Occipital lobe (tissue), 1 donor: ENCODE measurements at regions not wholly inside any gene's neighbourhood (a gene's known extent, or its start where the extent isn't known, plus 50 kb on each side); places are given as distances from the start of the nearest gene placed in this dataset.
A peak's percentile ranks its signal among the peaks of the same experiment; 100 is the strongest.
"Not testable (repeated sequence)": the region's sequence is repeated elsewhere in the genome, so short reads cannot be mapped to it uniquely, and the experiment has no call there.

ENCODE experiments used
- DNase-seq: peaks from one replicate; lab custom pipeline; 2025; lab: John Stamatoyannopoulos, UW

GRCh38 chr12:107826276-107826675 is 51.8 kb downstream of the ASCL4 start:
- no peak for DNase-seq

GRCh38 chr12:107829271-107829670 is 54.8 kb downstream of the ASCL4 start:
- DNase-seq: no peak

GRCh38 chr12:107832441-107832840 is 57.9 kb downstream of the ASCL4 start:
- no peak for DNase-seq

DNA sequence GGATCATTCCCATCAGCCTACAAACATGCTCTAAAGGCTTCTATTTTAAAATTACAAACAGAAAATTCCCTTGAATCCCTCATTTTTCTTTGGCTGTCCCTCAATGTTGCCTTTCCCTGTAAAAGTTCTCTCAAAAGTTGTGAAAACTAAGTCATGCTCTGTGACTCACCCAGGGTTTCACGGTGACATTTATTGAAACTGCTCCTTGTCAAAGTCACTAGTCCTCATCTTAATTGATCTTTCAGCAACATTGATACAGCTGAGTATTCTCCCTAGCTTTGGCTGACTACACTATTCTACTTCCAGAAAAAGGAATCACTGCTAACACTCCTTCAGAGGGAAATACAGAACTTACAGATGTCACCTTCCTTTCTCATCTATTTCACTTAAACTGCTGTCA is 65.7 kb downstream of the ASCL4 start:
- no peak for DNase-seq

GRCh38 chr12:107843351-107844311 is 69.1 kb downstream of the ASCL4 start:
- no peak for DNase-seq

DNA sequence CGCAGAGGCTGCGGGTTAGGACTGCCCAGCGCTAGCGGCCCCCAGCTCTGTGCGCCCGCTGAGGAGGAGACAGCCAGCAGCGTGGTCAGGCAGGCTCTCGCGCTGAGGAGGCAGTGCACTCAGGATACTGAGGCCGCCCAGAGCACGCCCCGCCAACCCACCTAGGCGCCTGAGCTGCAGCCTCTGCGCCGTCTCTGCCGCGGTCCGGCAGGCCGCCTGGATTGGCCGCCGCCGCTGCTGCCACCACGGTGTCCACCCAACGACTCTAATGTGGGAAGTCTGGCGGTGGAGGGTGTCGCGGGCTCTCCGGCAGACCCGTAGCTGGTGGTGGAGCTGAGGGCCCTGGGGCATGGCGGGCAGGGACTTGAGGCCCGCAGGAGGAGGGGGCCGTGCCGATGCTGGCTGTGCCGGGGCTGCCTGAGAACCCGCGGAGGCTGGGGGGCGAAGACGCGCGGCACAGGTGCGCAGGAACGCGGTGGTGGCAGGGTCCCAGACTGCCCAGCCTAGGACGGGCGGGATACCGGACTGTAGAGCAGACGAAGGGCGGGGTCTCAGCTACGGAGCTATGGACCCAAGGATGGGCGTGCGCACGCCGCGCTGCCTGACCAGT is 69.9 kb downstream of the ASCL4 start:
- no peak for DNase-seq

DNA sequence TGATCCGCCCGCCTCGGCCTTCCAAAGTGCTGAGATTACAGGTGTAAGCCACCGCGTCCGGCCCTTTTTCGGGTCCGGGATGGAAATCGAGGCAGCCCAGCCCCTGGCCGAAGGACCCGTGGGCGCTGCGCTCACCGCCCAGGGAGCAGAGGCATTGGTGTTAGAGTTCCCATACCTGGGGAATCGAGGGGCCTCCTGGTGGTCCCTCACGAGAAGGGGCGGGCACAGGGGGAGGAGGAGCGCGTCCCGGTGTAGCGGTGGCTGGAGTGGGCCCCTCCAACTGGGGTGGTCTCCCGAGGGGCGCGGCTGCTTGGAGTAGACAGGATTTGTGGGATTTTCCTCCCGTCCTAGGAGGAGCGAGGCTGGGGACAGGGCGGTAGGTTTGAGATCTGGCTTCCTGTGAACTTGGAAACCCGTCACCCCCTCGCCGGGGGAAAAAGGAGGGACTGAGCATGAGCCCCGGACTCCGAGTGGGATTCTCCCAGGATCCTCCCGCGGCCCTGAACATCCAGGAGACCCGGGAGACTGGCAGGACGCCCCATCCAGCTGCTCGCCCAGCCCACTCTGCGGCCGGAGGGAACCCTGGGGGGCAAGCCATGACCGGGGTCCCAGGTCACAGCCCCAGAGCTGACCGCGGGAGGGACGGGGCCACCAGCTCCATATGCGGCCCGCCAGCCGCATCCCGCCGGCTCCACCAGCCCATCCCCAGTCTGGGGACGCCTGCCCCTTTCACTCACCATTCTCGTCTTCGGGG is 70.9 kb downstream of the ASCL4 start:
- DNase-seq: no peak

- no peak for DNase-seq
Measured at GRCh38 chr12:107845980-107846659, 71.6 kb downstream of the ASCL4 start.

DNA sequence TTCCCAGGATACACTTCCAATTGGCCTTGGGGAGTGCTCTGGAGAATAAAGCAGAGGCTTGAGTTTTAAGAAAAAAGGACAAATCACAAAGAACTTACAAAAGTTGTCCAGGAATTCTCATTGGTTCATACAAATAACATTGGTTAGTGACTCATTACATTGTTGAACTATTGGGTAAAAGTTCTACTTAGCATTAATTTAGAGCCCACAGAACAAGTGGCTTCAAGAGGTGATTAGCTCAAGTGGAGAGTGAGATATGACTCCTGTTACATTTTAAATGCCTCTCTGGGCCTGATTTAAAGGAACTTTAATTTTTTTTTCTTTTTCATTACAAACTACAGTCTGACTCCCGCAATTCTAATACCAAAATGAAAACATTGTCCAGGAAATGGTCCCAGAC is 72.9 kb downstream of the ASCL4 start:
- no peak for DNase-seq

DNA sequence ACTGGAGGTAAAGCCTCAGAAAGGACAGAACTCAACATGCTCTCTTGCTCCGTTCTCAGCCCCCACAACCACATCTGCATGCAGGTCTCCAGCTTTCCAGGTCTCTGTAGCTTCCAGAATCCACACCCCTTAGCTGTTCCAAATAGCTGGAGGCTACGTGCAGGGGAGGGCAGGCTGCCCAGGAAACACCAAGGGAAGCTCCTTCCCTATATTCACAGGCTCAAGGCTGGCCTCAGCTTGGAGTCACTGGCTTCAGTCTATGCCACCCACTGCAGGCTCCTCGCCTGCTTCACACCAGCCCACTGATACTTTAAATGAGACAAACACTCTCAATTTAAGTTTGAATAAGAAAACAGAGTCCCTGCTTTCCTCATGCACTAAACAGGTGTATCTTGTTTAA is 73.3 kb downstream of the ASCL4 start:
- DNase-seq: no peak

GRCh38 chr12:107853479-107853878 is 79.0 kb downstream of the ASCL4 start:
- no peak for DNase-seq

DNA sequence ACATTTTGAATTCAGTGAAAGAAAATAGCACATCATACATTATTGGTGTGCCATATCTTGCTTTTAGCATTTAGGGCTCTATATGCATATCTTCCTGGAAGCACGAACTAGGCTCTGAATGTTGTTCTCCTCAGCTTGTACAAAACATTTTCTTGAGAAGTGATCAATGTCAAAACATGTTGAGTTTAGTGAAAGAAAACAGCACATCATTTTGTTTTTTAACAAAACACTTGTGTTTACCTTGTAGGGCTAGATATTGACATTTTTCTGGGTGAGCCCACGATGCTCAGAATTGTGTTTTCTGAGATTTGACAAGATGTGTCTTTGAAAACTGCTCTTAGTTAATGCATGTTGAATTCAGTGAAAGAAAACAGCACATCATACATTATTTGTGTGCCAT is 81.0 kb downstream of the ASCL4 start:
- no peak for DNase-seq

GRCh38 chr12:107856096-107856495 is 81.6 kb downstream of the ASCL4 start:
- no peak for DNase-seq

- DNase-seq: no peak
Measured at GRCh38 chr12:107857191-107857590, 82.7 kb downstream of the ASCL4 start.

DNA sequence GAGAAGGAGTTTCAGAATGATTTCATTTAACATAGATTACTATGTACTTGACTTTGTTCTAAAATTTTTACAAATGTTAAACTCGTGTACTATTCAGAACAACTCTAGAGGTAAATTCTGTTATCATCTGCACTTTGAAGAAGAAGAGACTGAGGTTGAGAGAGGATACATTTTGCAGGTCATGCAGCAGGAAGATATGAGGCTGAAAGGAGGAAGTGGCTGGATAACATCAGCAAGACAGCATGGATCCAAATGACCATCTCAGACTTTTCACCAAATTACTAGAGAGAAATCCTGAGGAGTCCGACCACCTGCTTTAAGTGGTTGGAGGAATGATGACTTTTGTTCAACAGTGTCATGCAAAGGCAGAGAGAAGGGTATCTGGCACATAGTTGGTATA is 84.9 kb downstream of the ASCL4 start:
- no peak for DNase-seq

- no peak for DNase-seq
Measured at GRCh38 chr12:107864235-107864634, 89.7 kb downstream of the ASCL4 start.

GRCh38 chr12:107864727-107865126 is 90.2 kb downstream of the ASCL4 start:
- DNase-seq: not testable (repeated sequence)

GRCh38 chr12:107873223-107873622 is 98.7 kb downstream of the ASCL4 start:
- no peak for DNase-seq

- DNase-seq: no peak
Measured at GRCh38 chr12:107875786-107876185, 101.3 kb downstream of the ASCL4 start.

GRCh38 chr12:107884769-107885694 is 110.5 kb downstream of the ASCL4 start:
- peak; percentile 16 for DNase-seq

DNA sequence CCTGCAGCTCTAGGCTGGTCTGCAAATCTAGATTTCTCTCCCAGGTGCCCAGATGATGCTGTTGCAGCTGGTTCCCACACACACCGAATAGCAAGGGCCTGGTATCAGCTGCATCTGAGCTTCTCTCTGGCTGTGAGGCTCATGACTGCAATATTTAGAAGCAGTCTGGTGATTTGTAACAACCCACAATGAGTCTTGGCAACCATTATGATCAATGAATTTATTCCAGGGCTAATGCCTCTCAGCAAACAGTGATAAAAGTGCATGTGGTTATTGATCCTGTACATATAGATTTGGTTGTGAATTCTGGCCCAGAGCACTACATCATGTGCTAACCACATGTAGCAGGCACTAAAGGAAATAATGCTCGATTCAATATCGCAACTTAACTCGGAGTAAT is 114.3 kb downstream of the ASCL4 start:
- DNase-seq: no peak
